ENCODE measurements at regions not wholly inside any gene's neighbourhood (a gene's known extent, or its start where the extent isn't known, plus 50 kb on each side); places are given as distances from the start of the nearest gene placed in this dataset.

DNA sequence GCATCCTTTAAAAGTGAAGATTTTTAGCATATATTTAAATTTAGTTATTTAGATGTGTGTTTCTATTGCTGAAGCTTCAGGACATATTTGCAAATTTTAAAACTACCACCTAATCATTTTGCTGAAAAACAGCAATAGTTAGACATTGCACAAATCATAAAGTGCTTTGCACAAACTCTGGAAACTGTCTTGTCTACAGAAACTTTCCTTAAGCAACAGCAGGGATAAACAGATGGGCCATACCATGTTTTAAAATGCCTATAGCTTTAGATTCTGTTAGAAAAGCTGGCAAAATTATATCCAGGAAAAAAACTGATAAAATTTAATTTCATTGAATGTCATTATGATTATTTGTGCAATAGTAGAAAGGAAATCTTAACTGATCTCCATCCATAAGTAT is 1313.9 kb upstream of the ACVR2A start:
- TF ChIP-seq EZH2 (IDR thresholded peaks at IDR 0.05; ENCODE audit: borderline replicate concordance, low read depth, low read length, poor library complexity, severe bottlenecking) = no peak
- TF ChIP-seq, protein P1, sequence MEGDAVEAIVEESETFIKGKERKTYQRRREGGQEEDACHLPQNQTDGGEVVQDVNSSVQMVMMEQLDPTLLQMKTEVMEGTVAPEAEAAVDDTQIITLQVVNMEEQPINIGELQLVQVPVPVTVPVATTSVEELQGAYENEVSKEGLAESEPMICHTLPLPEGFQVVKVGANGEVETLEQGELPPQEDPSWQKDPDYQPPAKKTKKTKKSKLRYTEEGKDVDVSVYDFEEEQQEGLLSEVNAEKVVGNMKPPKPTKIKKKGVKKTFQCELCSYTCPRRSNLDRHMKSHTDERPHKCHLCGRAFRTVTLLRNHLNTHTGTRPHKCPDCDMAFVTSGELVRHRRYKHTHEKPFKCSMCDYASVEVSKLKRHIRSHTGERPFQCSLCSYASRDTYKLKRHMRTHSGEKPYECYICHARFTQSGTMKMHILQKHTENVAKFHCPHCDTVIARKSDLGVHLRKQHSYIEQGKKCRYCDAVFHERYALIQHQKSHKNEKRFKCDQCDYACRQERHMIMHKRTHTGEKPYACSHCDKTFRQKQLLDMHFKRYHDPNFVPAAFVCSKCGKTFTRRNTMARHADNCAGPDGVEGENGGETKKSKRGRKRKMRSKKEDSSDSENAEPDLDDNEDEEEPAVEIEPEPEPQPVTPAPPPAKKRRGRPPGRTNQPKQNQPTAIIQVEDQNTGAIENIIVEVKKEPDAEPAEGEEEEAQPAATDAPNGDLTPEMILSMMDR (conservative IDR thresholded peaks at IDR 0.05; ENCODE audit: low read depth, low read length) = no peak
